ENCODE measurements at regions not wholly inside any gene's neighbourhood (a gene's known extent, or its start where the extent isn't known, plus 50 kb on each side); places are given as distances from the start of the nearest gene placed in this dataset.

- TF ChIP-seq POLR2A (IDR thresholded peaks at IDR 0.05), result no peak
- TF ChIP-seq CTCF (IDR thresholded peaks at IDR 0.05), result no peak
- no peak for TF ChIP-seq EP300 (IDR thresholded peaks at IDR 0.05)
Observed at GRCh38 chr6:137958811-137959565, 91.9 kb downstream of the TNFAIP3 start.
